ENCODE measurements at regions not wholly inside any gene's neighbourhood (a gene's known extent, or its start where the extent isn't known, plus 50 kb on each side); places are given as distances from the start of the nearest gene placed in this dataset.

DNA sequence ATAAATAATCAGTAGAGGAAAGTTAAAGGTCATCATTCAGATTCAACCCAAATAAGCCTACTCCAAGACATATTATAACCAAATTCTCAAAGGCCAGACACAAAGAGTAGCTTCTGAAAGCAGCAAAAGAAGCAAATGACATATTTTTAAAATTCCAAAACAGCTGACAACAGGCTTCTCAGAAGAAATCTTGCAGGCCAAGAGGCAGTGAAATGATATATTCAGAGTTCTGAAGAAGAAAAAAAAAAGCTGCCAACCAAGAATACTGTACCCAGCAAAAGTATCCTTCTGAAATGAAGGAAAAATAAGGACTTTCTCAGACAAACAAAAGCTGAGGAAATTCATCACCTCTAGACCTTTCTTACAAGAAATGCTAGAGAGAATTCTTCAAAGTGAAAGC is 787.1 kb upstream of the TENM4 start:
- Histone ChIP-seq H3F3A (ENCODE audit: control insufficient read depth, insufficient read depth) (no peaks in the 10 kb centered on the region), H3K4me1 (ENCODE audit: control insufficient read depth, low read length) (no peaks in the 10 kb centered on the region), H3K9me3 (ENCODE audit: control insufficient read depth, insufficient read depth, low read length) (no peaks in the 10 kb centered on the region; the same call in 1 of the 2 replicates), H3K27ac (ENCODE audit: low read depth, low read length) (no peak overlapping the region), H3K4me3 (ENCODE audit: low read length) (no peak overlapping the region), H3K27me3 (ENCODE audit: control insufficient read depth, low read length) (no peaks in the 10 kb centered on the region), H3K36me3 (ENCODE audit: control insufficient read depth, low read length) (no peaks in the 10 kb centered on the region), H3K9me2 (replicated peaks; ENCODE audit: control insufficient read depth, low read length) (no peaks in the 10 kb centered on the region), H3K79me2 (ENCODE audit: control insufficient read depth, low read length) (no peaks in the 10 kb centered on the region), H3K4me2 (ENCODE audit: low read length) (no peak overlapping the region), H4K20me1 (ENCODE audit: control insufficient read depth, insufficient read depth, low read depth, low read length) (no peaks in the 10 kb centered on the region)
- TF ChIP-seq EZH2phosphoT487 (IDR thresholded peaks at IDR 0.05; ENCODE audit: borderline replicate concordance, low read length) = no peak
- TF ChIP-seq, protein P1, sequence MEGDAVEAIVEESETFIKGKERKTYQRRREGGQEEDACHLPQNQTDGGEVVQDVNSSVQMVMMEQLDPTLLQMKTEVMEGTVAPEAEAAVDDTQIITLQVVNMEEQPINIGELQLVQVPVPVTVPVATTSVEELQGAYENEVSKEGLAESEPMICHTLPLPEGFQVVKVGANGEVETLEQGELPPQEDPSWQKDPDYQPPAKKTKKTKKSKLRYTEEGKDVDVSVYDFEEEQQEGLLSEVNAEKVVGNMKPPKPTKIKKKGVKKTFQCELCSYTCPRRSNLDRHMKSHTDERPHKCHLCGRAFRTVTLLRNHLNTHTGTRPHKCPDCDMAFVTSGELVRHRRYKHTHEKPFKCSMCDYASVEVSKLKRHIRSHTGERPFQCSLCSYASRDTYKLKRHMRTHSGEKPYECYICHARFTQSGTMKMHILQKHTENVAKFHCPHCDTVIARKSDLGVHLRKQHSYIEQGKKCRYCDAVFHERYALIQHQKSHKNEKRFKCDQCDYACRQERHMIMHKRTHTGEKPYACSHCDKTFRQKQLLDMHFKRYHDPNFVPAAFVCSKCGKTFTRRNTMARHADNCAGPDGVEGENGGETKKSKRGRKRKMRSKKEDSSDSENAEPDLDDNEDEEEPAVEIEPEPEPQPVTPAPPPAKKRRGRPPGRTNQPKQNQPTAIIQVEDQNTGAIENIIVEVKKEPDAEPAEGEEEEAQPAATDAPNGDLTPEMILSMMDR (IDR thresholded peaks at IDR 0.05; ENCODE audit: low read depth, low read length, poor library complexity, severe bottlenecking) = no peak

DNA sequence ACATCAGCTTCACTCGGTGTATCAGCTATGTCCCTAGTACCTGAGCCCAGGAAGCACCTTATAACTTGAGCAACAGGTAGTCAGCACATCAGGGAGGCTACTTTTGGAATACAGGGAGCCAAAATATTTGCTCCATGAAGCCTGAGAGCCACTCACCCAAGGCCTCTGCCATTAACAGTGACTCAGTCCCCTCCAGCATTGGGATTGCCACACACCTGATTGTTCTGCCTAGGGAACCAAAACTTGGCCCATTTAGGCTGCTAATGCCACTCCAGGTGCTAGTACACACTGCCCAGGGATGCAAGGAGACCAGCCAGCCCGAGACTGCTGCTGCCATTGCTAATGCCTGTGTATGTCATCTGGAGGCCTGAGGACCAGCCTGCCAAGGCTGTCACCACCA is 773.6 kb upstream of the TENM4 start:
- Histone ChIP-seq H3K4me2 (ENCODE audit: low read length) (no peak overlapping the region), H3F3A (ENCODE audit: control insufficient read depth, insufficient read depth) (no peaks in the 10 kb centered on the region), H3K27ac (ENCODE audit: low read depth, low read length) (no peak overlapping the region), H3K9me3 (ENCODE audit: control insufficient read depth, insufficient read depth, low read length) (peaks cover 5% of the 10 kb centered on the region; the same call in 1 of the 2 replicates), H4K20me1 (ENCODE audit: control insufficient read depth, insufficient read depth, low read depth, low read length) (no peaks in the 10 kb centered on the region), H3K4me3 (ENCODE audit: low read length) (no peak overlapping the region), H3K27me3 (ENCODE audit: control insufficient read depth, low read length) (no peaks in the 10 kb centered on the region), H3K4me1 (ENCODE audit: control insufficient read depth, low read length) (no peaks in the 10 kb centered on the region), H3K9me2 (replicated peaks; ENCODE audit: control insufficient read depth, low read length) (no peaks in the 10 kb centered on the region), H3K79me2 (ENCODE audit: control insufficient read depth, low read length) (no peaks in the 10 kb centered on the region), H3K36me3 (ENCODE audit: control insufficient read depth, low read length) (no peaks in the 10 kb centered on the region)
- no peak for TF ChIP-seq EZH2phosphoT487 (IDR thresholded peaks at IDR 0.05; ENCODE audit: borderline replicate concordance, low read length)
- TF ChIP-seq, protein P1 (IDR thresholded peaks at IDR 0.05; ENCODE audit: low read depth, low read length, poor library complexity, severe bottlenecking) = no peak

DNA sequence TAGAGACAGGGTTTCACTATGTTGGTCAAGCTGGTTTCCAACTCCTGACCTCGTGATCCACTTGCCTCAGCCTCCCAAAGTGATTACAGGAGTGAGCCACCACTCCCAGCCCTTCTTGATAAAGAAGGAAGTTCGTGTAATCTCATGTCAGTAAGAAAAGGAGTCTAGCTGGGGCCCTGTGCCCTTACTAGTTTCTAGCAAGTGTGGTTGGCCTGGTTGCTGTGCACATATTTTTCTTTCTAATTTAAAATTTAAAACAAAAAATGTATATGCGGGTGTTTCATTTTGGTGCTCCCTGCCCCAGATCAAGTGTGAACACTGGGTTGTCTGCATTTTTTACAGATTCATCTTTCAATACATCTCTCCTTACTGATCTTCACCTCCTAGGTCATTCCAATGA is 770.8 kb upstream of the TENM4 start:
- no peak overlapping the region for H3K27ac ChIP-seq (ENCODE audit: low read depth, low read length)
- no peaks in the 10 kb centered on the region for H3K27me3 ChIP-seq (ENCODE audit: control insufficient read depth, low read length)
- H3K4me2 ChIP-seq (ENCODE audit: low read length) = no peak overlapping the region
- no peaks in the 10 kb centered on the region for H3K9me2 ChIP-seq (replicated peaks; ENCODE audit: control insufficient read depth, low read length)
- H3K36me3 ChIP-seq (ENCODE audit: control insufficient read depth, low read length) = no peaks in the 10 kb centered on the region
- no peaks in the 10 kb centered on the region for H3K4me1 ChIP-seq (ENCODE audit: control insufficient read depth, low read length)
- H3K79me2 ChIP-seq (ENCODE audit: control insufficient read depth, low read length) = no peaks in the 10 kb centered on the region
- H3K9me3 ChIP-seq (ENCODE audit: control insufficient read depth, insufficient read depth, low read length) = peaks cover 5% of the 10 kb centered on the region; the same call in 1 of the 2 replicates
- TF ChIP-seq, protein P1 (IDR thresholded peaks at IDR 0.05; ENCODE audit: low read depth, low read length, poor library complexity, severe bottlenecking) = no peak
- TF ChIP-seq EZH2phosphoT487 (IDR thresholded peaks at IDR 0.05; ENCODE audit: borderline replicate concordance, low read length) = no peak
- no peaks in the 10 kb centered on the region for H4K20me1 ChIP-seq (ENCODE audit: control insufficient read depth, insufficient read depth, low read depth, low read length)
- H3K4me3 ChIP-seq (ENCODE audit: low read length) = no peak overlapping the region
- H3F3A ChIP-seq (ENCODE audit: control insufficient read depth, insufficient read depth) = no peaks in the 10 kb centered on the region
